Esophagus squamous epithelium (tissue), 5 donors: ENCODE measurements at regions not wholly inside any gene's neighbourhood (a gene's known extent, or its start where the extent isn't known, plus 50 kb on each side); places are given as distances from the start of the nearest gene placed in this dataset.

Source experiments
- DNase-seq: peaks from one replicate; lab custom pipeline; 2025; lab: John Stamatoyannopoulos, UW
- H3K27ac ChIP-seq, 4 donors: fragments of 200-600 bp; sonication (generic); one replicate each; pipeline ENCODE4 v1.5.1; 2016 to 2019; ENCODE audit warnings: mild to moderate bottlenecking in 1 of 4
- H3K27me3 ChIP-seq, 4 donors: fragments of 200-600 bp; sonication (generic); 1 replicate in 3 of 4; 2 replicates in 1 of 4; pipeline versions ENCODE4 v1.5.1 to v1.6.0; 2017 to 2021; ENCODE audit warnings: antibody characterized with exemption in 1 of 4
- H3K36me3 ChIP-seq, 3 donors: fragments of 200-600 bp; sonication (generic); one replicate each; pipeline ENCODE4 v1.5.1; 2016 to 2019
- H3K4me1 ChIP-seq, 3 donors: fragments of 200-600 bp; sonication (generic); one replicate each; pipeline ENCODE4 v1.5.1; 2017 to 2019
- H3K4me3 ChIP-seq, 4 donors: fragments of 200-600 bp; sonication (generic); 1 replicate in 3 of 4; 2 replicates in 1 of 4; pipeline ENCODE4 v1.5.1; 2016 to 2019; ENCODE audit warnings: mild to moderate bottlenecking in 2 of 4, moderate library complexity in 1 of 4
- H3K9me3 ChIP-seq, 3 donors: fragments of 200-600 bp; sonication (generic); one replicate each; pipeline ENCODE4 v1.5.1; 2016 to 2019
- POLR2A ChIP-seq, 4 donors: fragments of 450-650 bp; IDR thresholded peaks; one replicate each; pipeline ENCODE4 v1.6.1; 2017; ENCODE audit warnings: antibody characterized with exemption in 4 of 4, mild to moderate bottlenecking in 4 of 4, moderate library complexity in 3 of 4
- WGBS, 2 donors: methylation state at CpG; one replicate each; pipeline ENCODE4 v1.1.5; 2018; 5-methylcytosine and 5-hydroxymethylcytosine counted together
- intact Hi-C: fragments of 100-400 bp; cut with DNase I; formaldehyde crosslinking; loops from one replicate; pipeline ENCODE4 v1.15.0; 2022
- TF ChIP-seq, protein P1 (sequence below), 6 experiments: fragments of 450-650 bp in 4 of 6; fragments of 200-600 bp in 2 of 6; sonication (generic) in 2 of 6; IDR thresholded peaks; one replicate each; pipeline ENCODE4 v1.5.1; 2016 to 2019; ENCODE audit warnings: antibody characterized with exemption in 6 of 6, mild to moderate bottlenecking in 4 of 6, moderate library complexity in 4 of 6
- donor health status: DM: yes; HTN: yes; CAD: no.

DNA sequence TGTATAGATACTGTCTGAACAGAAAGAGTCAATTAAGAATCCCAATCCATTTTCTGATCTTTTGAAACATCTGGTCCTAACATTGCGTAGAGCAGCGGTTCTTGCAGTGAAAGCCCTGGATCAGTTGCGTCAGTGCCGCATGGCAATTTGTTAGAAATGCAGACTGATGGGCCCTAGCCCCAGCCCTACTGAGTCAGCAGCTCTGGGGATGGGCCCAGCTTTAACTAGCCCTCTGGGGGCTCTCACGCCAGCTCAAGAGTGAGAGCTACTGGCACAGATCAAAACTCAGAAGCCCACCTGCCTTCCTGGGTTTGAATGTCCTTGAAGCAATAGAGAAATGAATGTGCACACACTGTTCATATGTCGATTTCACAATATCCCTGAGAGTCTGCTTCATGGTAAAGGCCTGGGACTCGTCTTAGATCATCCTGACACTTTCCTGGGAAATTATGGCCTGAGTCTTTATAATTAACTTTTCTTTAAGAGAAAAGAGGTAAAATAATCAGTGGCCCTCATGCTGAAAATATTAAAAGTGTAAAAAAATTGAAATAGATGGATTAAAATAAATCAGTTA is 206.8 kb upstream of the TMTC4 start:
- TF ChIP-seq, protein P1, sequence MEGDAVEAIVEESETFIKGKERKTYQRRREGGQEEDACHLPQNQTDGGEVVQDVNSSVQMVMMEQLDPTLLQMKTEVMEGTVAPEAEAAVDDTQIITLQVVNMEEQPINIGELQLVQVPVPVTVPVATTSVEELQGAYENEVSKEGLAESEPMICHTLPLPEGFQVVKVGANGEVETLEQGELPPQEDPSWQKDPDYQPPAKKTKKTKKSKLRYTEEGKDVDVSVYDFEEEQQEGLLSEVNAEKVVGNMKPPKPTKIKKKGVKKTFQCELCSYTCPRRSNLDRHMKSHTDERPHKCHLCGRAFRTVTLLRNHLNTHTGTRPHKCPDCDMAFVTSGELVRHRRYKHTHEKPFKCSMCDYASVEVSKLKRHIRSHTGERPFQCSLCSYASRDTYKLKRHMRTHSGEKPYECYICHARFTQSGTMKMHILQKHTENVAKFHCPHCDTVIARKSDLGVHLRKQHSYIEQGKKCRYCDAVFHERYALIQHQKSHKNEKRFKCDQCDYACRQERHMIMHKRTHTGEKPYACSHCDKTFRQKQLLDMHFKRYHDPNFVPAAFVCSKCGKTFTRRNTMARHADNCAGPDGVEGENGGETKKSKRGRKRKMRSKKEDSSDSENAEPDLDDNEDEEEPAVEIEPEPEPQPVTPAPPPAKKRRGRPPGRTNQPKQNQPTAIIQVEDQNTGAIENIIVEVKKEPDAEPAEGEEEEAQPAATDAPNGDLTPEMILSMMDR (IDR thresholded peaks at IDR 0.05), result no peak
- no peak for TF ChIP-seq POLR2A (IDR thresholded peaks at IDR 0.05)
- no peak for DNase-seq
- 77% methylated on average over 6 to 7 of the region's 7 CpGs for WGBS, 2 donors

DNA sequence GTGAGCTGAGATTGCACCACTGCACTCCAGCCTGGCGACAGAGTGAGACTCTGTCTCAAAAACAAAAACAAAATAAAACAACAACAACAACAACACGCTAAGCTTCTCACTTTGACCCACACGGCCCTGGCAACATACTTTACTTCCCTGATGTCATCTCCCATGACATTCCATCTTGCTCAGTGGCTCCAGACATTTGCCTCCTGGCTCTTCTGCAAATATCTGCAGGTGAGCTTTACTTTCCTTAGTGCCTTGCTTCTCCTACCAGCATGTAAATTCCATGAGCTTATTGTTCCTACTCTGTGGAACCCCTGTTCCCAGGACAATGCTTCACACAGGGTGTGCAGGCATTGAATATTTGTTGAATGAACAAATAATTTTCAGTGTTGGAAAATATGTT is 205.6 kb upstream of the TMTC4 start:
- TF ChIP-seq, protein P1 (IDR thresholded peaks at IDR 0.05), result no peak
- no peak for TF ChIP-seq POLR2A (IDR thresholded peaks at IDR 0.05)
- intact Hi-C loops, result no loop called here
- Histone ChIP-seq H3K27ac (no peak overlapping the region), H3K36me3 (no peaks in the 10 kb centered on the region), H3K4me3 (no peak overlapping the region), H3K9me3 (peaks cover 0 to 7% (median 5%) of the 10 kb centered on the region in 3 donors), H3K4me1 (no peaks in the 10 kb centered on the region), H3K27me3 (no peaks in the 10 kb centered on the region)
- no peak for DNase-seq
- WGBS, 2 donors, result 48 to 67% methylated on average over 3 of the region's 3 CpGs

More for the DNA sequence above, 206.8 kb upstream of the TMTC4 start:
- H3K4me1 ChIP-seq, result no peaks in the 10 kb centered on the region
- H3K27me3 ChIP-seq, result no peaks in the 10 kb centered on the region
- no peak overlapping the region for H3K27ac ChIP-seq
- peaks cover 0 to 5% (median 3%) of the 10 kb centered on the region in 3 donors for H3K9me3 ChIP-seq
- H3K36me3 ChIP-seq, result no peaks in the 10 kb centered on the region
- H3K4me3 ChIP-seq, result no peak overlapping the region
- intact Hi-C loops, result no loop called here

DNA sequence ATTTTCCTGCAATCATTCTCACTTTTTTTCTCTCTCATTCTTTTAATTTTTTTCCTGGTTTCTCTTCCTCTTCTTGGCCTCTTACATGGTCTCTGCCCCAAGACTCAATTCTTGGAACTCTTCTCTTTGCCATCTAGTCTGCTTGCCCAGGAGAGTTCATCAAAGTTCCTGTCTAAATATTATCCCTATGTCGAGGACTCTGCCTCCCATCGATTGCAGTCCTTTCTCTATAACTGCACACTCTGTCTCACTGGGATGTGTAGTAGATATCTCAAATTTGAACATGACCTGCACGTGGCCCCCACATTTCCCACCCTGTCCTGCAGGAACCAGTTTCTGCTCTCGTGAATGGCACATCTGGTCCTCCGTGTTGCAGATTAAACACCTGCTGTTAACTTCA is 204.7 kb upstream of the TMTC4 start:
- Histone ChIP-seq H3K9me3 (peaks cover 0 to 7% (median 5%) of the 10 kb centered on the region in 3 donors), H3K36me3 (no peaks in the 10 kb centered on the region), H3K4me3 (no peak overlapping the region), H3K27ac (no peak overlapping the region), H3K4me1 (no peaks in the 10 kb centered on the region), H3K27me3 (no peaks in the 10 kb centered on the region)
- intact Hi-C loops, result no loop called here
- DNase-seq, result no peak
- WGBS, 2 donors, result 73 to 83% methylated on average over 5 of the region's 5 CpGs
- TF ChIP-seq, protein P1 (IDR thresholded peaks at IDR 0.05), result no peak
- no peak for TF ChIP-seq POLR2A (IDR thresholded peaks at IDR 0.05)

DNA sequence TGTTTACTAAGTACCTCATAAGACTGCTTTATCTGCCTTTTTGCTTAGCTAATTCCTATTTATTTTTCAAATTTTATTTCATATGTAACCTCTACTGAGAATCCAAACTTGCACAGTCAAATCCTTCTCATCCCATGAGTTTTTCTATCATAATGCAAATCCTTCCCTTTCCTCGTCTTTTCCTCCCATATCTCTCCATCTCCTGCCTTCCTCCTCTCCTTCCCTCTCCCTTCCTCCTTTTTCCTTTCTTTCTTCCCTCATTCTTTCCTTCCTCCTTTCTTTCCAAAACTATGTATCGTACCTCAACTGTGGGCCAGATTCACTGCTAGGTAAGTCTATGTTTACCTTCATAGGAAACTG is 201.4 kb upstream of the TMTC4 start:
- no peak overlapping the region for H3K27ac ChIP-seq
- DNase-seq, result no peak
- H3K9me3 ChIP-seq, result peaks cover 0 to 7% (median 5%) of the 10 kb centered on the region in 3 donors
- TF ChIP-seq POLR2A (IDR thresholded peaks at IDR 0.05), result no peak
- TF ChIP-seq, protein P1 (IDR thresholded peaks at IDR 0.05), result no peak
- intact Hi-C loops, result no loop called here
- H3K4me1 ChIP-seq, result no peaks in the 10 kb centered on the region
- 80 to 86% methylated on average over 2 of the region's 2 CpGs for WGBS, 2 donors
- no peak overlapping the region for H3K4me3 ChIP-seq
- no peaks in the 10 kb centered on the region for H3K36me3 ChIP-seq
- H3K27me3 ChIP-seq, result no peaks in the 10 kb centered on the region

DNA sequence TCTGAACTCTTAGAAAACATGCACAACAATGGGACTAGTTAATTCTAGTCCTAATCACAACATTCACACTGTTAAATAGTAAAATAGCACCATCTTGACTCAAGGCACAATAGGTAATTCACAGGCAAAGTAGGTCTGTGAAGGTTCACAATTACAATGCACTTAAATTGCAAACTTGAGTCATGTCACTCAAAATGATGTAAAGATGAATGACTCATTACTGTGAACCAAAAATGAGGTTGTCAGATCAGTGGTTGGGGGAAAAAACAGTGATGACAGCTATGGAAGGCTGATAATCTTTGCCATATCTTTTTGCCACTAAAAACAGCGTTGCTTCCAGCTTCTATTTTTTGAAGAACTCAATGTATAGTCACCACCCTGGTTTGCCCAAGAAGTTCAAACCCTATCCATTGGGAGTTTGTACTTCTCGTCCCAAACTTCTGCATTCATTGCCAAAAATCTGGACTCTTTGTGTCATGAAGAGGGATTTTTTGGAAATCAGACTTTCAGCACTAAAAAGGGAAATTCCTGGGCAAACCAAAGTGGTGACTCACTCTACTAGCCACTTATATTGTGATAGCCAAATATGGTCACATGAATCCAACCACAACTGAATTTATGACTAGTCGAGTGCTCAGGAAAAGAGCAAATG is 200.9 kb upstream of the TMTC4 start:
- intact Hi-C loops, result no loop called here
- no peak overlapping the region for H3K27ac ChIP-seq
- H3K4me1 ChIP-seq, result no peaks in the 10 kb centered on the region
- H3K4me3 ChIP-seq, result no peak overlapping the region
- H3K27me3 ChIP-seq, result no peaks in the 10 kb centered on the region
- H3K9me3 ChIP-seq, result peaks cover 0 to 7% (median 5%) of the 10 kb centered on the region in 3 donors
- H3K36me3 ChIP-seq, result no peaks in the 10 kb centered on the region
- DNase-seq, result no peak
- TF ChIP-seq, protein P1 (IDR thresholded peaks at IDR 0.05), result no peak
- no peak for TF ChIP-seq POLR2A (IDR thresholded peaks at IDR 0.05)
- 20 to 33% methylated on average over 3 of the region's 3 CpGs for WGBS, 2 donors
